H1 (cell line): ENCODE measurements at regions not wholly inside any gene's neighbourhood (a gene's known extent, or its start where the extent isn't known, plus 50 kb on each side); places are given as distances from the start of the nearest gene placed in this dataset.

Experiments used
- ATF2 ChIP-seq: IDR thresholded peaks from 2 replicates; pipeline ENCODE4 v1.6.1; 2012; ENCODE audit warnings: low read length, inconsistent platforms
- CHD1 ChIP-seq: IDR thresholded peaks from 2 replicates; pipeline ENCODE4 v1.6.1; 2012; ENCODE audit warnings: low read depth, low read length, improper control_type of control experiment
- NRF1 ChIP-seq: IDR thresholded peaks from 2 replicates; pipeline ENCODE4 v1.6.1; 2011; ENCODE audit warnings: mild to moderate bottlenecking, low read depth, low read length, improper control_type of control experiment
- RNF2 ChIP-seq: fragments of 200-900, 300-1000 bp; sonication (generic); IDR thresholded peaks from 2 replicates; pipeline ENCODE4 v1.7.1; 2016; ENCODE audit warnings: borderline replicate concordance, low read depth, mild to moderate bottlenecking, antibody characterized with exemption, low read length; ENCODE audit not compliant: poor library complexity, severe bottlenecking; ENCODE audit errors: missing control alignments
- SAP30 ChIP-seq: fragments of 300-600 bp; sonication (generic); IDR thresholded peaks from 2 replicates; pipeline ENCODE4 v1.7.1; 2012; ENCODE audit warnings: low read length, moderate library complexity, mild to moderate bottlenecking, inconsistent platforms; ENCODE audit not compliant: insufficient read depth, insufficient replicate concordance
- USF2 ChIP-seq: IDR thresholded peaks from 2 replicates; pipeline ENCODE4 v1.6.1; 2011; ENCODE audit warnings: low read length, improper control_type of control experiment

GRCh38 chr6:4482461-4482860 lies 293.7 kb upstream of the CDYL start (continued):
- TF ChIP-seq ATF2 (no peak), SAP30 (no peak), USF2 (no peak), RNF2 (no peak), CHD1 (no peak), NRF1 (no peak)
